GM19372 (cell line): ENCODE measurements at regions not wholly inside any gene's neighbourhood (a gene's known extent, or its start where the extent isn't known, plus 50 kb on each side); places are given as distances from the start of the nearest gene placed in this dataset.

ENCODE experiments used
- ATAC-seq: cut with Tn5 transposase; IDR thresholded peaks from one replicate; pipeline ENCODE4 v1.9.1; 2021; ENCODE audit warnings: mild to moderate bottlenecking, low read depth, moderate library complexity; ENCODE audit not compliant: unreplicated experiment

DNA sequence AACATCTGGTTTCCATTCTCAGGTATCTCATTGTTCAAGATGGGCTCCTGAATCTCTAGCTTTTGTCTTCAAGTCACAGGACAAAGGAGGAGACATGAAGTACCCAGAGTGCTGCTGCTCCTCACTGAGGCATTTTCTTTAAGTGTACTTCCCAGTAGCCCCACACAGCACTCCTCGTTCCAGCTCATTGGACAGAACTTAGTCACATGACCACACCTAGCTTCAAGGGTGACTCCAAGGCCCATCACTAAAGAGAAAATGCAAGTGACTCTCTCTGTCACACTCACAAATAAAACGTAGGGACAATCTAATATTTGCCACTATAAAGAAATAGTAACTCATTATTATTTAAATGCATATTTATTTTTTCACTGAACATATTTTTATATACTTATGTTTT lies 58.3 kb upstream of the NEUROD6 start:
- no peak for ATAC-seq

DNA sequence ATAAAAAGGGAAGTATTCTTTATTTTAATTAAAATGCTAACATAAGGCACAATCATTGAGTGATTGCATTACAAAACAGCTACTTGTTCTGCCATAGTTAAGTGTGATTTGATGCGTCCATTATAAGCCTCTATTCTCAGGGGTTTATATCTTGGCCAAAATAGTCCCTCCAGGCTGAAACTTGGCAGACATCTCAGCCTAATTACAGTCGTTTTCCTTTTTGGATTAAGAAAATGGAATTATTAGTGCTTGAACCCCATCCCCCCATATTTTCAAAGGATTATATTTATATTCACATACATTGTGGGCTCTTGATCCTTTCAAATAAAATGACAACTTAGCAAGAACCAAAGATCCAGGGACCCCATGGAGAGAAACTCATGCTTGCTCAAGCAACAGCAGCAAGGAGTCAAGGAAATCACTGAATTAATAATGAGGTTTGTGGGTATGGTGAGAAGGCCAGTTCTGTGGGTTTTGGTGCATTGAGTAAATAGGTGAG lies 66.7 kb upstream of the NEUROD6 start:
- ATAC-seq = no peak

DNA sequence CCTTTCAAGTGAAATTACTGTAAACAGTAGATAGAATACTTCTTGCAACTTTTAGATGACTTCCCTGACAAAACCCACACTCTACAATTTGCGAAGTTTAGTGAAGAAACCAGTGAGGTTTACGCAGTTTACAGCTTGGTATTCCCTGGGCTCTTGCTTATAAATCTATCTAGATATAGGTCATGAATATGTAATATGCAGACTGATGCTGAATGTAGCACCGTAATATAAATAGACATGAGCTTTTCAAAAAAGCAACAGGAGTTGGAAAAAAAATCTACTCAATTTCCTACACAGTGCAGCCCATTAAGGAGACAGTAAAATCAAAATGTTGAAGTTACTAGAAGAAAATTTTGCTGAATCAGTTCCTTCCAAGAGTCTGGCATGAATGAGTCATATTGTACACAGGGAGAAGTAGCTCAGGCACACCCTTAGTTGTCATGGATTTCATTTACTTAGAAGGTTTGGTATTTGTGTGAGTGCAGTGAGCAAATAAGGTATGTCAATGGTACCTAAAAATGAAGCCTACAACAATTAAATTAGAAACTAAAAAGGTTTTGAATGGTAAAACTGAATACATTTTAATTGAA lies 67.7 kb upstream of the NEUROD6 start:
- ATAC-seq = no peak

DNA sequence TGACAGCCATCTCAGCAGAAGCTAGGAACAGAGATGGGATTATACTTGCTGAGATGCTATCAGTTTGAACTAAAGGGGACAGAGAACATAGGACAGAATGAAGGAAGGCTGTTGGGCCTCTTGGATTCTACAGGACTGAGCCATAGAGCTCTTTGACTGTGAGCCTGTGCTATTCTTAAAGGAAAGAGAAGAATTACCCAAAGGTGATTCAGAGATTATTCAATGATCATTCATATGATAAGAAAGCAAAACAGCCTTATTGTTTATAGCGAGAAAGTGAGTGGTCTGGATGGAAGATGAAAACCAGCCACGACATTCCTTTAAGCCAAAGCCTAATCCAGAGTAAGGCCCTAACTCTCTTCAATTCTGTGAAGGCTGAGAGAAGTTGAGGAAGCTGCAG lies 69.7 kb upstream of the NEUROD6 start:
- no peak for ATAC-seq

DNA sequence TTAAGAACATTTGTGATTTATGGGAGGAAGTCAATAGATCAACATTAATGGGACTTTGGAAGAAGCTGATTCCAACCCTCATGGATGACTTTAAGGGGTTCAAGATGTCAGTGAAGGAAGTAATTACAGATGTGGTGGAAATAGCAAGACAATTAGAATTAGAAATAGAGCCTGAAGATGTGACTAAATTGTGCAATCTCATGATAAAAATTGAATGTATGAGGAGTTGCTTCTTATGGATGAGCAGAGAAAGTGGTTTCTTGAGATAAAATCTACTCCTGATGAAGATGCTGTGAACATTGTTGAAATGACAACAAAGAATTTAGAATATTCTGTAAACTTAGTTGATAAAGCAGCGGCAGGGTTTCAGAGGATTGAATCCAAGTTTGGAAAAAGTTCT lies 70.9 kb upstream of the NEUROD6 start:
- ATAC-seq = no peak

DNA sequence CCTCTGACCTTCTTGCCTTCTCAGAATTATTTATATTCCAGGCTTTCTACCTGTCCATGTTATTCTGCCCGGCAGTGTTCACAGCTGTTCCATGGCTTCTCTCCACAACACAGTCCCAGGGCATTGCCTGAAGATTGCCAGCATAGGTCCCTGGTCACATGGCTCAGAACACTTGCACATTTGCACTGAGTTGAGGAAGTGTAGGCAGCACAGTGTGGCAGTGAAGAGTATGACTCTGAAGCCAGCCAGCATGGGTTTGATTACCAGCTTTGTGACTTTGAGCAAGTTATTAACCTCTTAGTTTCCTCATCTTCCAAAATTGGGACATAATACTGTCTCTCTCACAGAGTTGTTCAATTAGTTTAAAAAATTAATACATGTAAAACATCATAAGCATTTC lies 73.2 kb upstream of the NEUROD6 start:
- ATAC-seq = no peak

DNA sequence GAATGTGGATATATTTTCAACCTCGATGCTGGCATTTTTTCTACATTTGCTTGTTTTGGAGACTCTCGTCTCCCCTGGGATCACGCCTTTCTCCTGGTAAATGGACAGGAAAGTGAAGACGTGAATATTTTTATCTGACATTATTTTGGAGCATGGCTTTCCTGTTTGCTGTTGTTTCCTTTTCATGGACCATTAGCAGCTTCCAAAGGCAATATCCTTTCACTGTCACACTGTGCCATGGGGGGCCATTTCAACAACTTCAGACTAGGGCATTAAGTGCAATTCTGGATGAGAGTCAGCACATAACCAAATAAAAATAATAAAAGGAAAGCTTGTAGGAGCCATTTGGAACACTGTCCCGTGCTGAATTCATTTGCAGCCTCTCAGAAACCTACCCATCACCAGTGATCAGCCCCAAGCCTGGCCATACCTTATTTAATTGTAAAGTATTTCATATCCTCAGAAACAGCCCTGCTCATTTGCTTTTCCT lies 75.9 kb upstream of the NEUROD6 start:
- no peak for ATAC-seq

DNA sequence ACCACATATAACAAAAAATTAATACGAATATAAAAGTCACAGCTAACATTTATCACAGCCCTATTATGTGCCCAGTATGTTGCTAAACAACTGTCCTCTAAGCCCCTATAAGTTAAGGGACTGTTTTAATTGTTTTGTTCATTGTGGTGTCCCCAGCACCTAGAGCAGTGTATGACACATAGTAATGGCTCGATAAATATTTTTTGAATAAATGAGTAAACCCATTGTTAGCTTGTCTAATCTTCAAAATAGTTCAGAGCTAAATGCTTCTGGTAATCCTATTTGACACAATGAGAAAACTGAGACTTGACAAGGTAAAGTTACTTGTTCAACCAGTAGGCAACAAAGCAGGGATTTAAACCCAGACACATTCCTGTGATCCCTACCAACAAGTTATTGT lies 78.4 kb upstream of the NEUROD6 start:
- no peak for ATAC-seq

DNA sequence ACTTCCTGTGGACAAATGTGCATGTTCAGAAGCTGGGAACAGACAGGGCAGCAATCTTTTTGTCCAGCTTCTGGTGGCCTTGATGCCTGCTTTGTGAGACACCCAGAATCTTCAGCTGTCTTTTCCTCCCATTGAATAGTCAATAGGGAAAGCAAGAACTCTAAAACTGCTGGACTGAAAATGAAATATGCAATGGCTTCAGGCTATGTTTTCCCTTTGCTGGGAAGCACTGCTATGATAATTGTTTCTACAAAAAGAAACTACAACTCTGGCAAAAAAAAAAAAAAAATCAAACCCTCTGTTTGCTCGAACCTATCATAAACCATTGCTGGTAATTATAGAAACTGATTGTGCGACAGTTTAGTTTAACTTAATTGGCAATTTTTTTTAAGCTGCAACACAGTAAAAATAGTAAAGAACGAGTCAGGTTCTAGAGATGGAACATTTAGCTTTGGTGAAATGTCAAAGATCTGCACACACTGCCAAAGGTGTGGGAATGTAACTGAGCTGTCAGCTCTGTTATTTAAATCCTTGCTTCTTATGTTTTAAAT lies 79.1 kb upstream of the NEUROD6 start:
- ATAC-seq = no peak

DNA sequence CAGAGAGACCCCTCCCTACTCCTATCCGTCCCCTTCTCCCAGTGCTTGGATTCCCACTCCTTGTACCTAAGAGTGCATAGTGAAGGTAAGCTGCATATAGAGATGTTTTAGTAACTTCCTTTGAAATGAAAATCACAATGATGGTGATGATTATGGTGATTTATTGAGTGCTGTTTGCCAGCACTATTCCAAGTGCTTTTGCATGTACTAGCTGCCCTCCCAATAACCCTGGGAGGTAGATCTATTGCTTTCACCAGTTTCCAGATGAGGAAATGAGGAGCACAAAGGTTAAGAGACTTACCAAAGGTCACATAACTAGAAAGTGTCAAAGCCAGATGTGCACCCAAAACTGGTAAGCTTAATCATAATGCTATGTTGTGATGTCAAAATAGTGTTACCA lies 80.4 kb upstream of the NEUROD6 start:
- no peak for ATAC-seq

DNA sequence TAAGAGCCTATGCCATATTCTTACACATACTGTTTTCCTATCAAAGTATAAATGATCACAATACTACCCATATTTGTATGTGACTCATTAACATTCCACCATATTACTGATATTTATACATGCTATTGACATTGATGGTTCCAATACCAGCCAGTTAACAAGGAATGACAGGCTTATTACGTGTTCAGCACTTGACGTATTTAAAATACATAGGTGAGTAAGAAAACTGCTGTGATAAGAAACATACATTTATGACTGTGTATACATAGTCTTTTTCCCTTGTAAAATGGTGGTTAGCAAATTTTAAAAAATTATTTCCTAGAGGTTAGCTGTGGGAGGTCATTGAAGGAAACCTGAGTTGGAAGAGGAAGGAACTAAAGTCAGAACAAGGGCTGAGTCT lies 81.1 kb upstream of the NEUROD6 start:
- ATAC-seq = no peak

DNA sequence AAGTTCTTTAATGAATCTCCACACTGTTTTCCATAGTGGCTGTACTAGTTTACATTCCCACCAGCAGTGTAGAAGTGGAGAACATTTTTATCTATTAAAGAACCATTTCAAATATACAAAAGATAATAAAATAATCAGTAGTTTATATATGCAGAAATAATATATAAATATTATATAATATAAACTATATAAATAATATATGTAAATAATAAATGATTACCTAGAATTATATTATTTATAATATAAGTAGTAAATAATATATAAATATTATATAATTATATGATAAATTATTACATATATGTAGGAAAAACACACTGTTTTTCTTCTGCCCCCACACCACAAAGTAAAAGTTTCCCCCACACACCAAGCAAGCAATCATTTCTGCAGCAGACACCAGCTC lies 83.5 kb upstream of the NEUROD6 start:
- no peak for ATAC-seq

DNA sequence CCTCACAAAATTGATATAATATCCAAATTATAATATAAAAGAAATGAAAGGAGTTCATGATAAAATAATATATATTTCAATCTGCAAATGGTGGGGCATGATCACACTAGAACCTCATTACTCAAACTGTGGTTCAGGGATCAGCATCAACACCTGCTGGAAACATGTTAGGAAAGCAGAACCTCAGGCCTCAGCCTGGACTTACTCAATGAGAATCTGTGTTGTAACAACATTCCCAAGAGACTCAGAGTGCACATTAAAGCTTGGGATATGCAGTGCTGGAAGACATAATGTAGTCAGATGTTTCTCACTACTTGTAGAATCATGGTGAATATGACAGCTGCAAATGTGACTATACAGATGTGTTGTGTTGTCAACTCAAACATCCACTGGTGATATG lies 81.7 kb upstream of the ITPRID1 start:
- ATAC-seq = no peak

DNA sequence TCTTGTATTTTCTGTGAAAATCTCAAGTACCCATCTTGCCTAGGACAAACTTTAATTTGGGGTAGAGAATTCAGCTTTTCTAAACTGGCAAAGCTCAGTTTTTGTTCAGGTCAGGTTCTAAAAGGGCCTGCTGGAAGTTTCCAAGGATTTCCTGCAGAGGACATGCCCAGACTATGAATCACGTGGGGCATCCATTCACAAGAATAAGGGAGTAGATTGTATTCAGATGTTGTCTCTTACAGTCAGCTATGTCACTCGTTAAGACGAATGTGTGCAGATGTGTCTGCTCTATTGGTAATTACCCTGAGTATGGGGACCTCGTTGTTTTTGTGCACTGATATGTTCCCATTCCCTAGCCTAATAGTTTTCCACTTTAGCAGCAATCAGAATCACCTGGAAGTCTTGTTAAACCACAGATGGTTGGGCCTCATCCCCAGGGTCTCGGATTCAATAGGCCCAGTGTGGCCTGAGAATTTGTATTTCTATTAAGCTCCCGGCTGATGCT lies 81.0 kb upstream of the ITPRID1 start:
- no peak for ATAC-seq

DNA sequence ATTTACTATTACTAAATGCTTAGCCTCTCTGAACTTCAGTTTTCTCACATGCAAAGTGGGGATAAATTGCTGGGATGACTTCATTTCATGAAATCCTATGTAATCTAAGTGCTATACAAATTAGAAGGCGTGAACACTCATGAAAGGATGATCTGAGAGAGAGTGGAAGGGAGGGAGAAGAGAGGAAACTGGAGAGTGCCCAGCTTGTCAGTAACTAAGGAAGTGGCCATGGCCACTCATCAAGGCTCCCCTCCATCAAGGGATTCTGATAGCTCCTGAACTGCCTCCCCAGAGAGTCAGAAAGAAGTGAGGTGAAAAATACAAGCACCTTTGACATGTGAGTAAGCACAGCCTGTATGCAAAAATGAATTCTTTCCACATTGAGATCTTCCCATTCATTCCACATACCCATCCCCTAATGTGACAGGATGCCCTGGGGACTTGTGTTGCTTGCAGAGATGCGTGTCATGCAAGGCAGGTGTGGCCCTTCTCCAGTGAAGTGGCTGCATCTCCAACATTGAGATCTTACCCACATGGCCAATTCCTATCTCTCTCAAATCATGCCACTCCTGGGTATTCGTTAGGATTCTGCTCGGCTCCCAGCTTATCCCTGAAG lies 76.5 kb upstream of the ITPRID1 start:
- no peak for ATAC-seq

DNA sequence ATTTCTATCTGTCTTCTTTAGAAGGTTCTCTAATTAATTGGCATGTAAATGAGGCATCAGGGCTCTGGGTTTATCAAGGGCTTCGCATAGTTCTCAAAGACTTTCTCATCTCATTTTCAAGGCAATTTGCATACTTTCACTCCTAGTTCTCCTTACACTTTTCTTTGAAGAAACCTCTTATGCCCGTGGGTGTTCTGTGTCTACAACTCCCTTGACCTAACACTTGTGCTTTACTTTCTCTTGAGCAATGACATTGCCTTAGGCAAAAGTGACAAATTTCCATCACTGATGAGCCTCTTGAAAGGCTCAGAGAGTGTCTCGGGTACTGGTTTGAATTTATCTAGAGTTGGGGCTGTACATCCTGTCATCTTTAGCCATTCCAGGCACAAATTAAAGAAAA lies 74.7 kb upstream of the ITPRID1 start:
- ATAC-seq = no peak

DNA sequence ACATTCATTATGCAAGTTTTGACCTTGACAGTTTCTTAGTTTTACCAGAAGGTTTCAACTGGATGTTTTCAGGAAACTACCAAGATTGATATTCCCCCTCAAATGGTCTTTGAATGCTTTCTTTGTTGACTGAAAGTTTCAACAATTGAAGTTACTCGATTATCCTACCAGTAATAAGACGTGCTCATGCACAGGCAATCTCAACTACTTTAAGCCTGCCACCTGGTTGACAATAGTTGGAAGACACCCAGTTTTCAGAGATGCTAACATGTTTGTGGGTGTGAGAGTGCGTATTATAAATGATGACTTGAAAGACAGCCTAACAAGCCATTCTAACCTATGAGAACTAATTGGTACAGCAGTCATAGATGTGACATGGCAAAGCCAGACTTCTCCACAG lies 73.4 kb upstream of the ITPRID1 start:
- ATAC-seq = no peak

DNA sequence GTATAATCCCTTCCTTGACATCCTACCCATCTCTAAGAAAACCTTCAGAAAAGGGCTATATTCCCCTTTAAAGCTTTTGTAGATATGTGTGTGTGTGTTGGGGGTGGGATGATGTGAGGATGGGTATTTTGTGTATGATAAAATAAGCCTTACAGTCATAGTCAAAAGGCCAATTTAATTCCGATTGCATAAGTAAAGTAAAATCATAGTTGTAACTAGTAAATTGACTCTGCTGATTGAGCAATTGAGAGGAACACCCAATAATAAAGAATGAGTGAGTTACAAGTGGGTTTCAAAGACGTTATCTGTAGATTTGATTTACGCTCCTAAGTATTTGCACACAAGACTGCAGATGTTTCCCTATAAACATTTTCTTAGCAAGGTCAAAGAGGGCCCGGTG lies 71.3 kb upstream of the ITPRID1 start:
- ATAC-seq = no peak

DNA sequence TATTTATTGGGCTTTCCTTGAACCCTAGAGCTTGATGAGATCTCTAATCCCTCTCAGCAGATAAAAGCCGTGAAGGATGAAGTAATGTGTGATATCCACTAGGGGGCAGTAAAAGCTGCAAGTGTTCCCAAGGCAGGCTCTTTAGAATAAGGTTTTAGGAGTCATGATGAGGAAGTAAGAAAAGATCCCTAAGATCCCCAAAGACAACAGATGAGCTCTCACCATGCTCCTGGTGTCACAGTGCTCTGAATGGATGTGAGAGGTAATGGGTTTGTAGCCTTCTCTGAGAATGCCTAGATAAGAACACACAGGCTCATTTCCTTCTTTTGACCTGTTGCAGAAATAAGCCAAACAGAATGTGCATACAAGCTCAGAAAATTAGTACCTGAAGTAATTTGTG lies 70.4 kb upstream of the ITPRID1 start:
- ATAC-seq = peak; percentile 83

DNA sequence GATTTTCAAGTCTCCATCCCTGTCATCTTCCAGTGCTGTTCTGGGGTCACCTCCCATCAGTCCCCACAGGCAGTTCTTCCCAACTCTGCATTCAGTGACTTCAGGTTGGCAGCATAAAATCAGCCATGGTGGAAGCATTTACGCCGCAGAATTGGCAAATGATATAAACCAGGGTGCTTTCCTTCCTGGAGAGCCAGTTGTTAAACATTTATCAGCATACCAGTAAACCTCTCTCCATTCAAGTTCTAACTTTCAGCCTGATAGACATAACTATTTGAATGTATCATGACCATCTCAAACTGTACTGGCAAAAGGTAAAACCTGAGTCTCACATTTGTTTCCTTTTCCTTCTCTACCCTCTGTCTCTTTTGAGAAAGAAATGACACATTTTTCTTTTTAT lies 69.7 kb upstream of the ITPRID1 start:
- ATAC-seq = no peak

DNA sequence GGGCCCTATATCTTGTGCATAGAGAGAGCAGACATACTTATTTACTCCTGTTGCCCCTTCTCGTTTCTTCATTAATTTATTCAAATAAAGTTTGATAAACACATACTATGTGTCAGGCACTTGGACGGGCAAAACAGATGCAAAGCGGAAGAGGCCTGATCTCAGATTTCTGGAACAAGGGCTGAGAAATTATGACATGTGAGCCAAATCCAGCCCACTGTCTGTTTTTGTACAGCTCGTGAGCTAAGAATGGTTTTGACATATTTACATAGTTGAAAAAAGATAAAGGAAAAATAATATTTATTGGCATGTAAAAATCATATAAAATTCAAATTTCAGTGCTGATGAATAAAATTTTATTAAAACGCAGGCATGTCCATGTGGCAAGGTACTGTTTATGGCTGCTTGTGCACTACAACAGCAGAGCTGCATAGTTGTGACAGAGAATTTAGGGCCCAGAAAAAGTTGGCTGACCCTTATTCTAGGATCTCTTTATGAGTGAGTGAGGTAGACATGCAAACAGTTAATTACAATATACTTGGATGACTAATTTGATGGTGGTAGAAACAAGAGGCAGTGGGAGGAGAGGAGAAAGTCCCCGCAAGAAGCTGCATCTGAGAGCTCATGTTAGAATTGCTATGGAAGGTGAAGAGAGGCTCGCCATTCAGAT lies 68.1 kb upstream of the ITPRID1 start:
- no peak for ATAC-seq
